ENCODE measurements at regions not wholly inside any gene's neighbourhood (a gene's known extent, or its start where the extent isn't known, plus 50 kb on each side); places are given as distances from the start of the nearest gene placed in this dataset.

- Mint-ChIP-seq H3K36me3 (ENCODE audit: insufficient read depth, unreplicated experiment) (no peaks in the 10 kb centered on the region), H3K9me3 (ENCODE audit: low read depth, unreplicated experiment) (peaks cover 3% of the 10 kb centered on the region), H3K4me3 (ENCODE audit: low read depth, unreplicated experiment) (no peak overlapping the region), H3K27me3 (ENCODE audit: unreplicated experiment) (no peaks in the 10 kb centered on the region), H3K4me1 (ENCODE audit: low read depth, unreplicated experiment) (no peaks in the 10 kb centered on the region), H3K27ac (ENCODE audit: unreplicated experiment) (no peak overlapping the region)
- DNase-seq: no peak
- no TSS peak for BruUV-seq (replicated peaks)
- CTCF ChIA-PET: no interaction called here
- intact Hi-C loops (cut with micrococcal nuclease; ENCODE audit: unreplicated experiment): no loop called here
- no peak for TF ChIP-seq CTCF (IDR thresholded peaks at IDR 0.05; ENCODE audit: unreplicated experiment)
Measured at GRCh38 chr20:51979226-51979625, 176.9 kb upstream of the SALL4 start.

GRCh38 chr20:51978070-51978501 is 175.8 kb upstream of the SALL4 start:
- no peak for DNase-seq
- Mint-ChIP-seq H3K36me3 (ENCODE audit: insufficient read depth, unreplicated experiment) (no peaks in the 10 kb centered on the region), H3K27me3 (ENCODE audit: unreplicated experiment) (no peaks in the 10 kb centered on the region), H3K27ac (ENCODE audit: unreplicated experiment) (no peak overlapping the region), H3K4me3 (ENCODE audit: low read depth, unreplicated experiment) (no peak overlapping the region), H3K4me1 (ENCODE audit: low read depth, unreplicated experiment) (no peaks in the 10 kb centered on the region), H3K9me3 (ENCODE audit: low read depth, unreplicated experiment) (peaks cover 3% of the 10 kb centered on the region)
- TF ChIP-seq CTCF (IDR thresholded peaks at IDR 0.05; ENCODE audit: unreplicated experiment): no peak
- CTCF ChIA-PET: interaction anchor here (0.6 kb wide), 1 partner anchor 277 kb away, joined by 3 read pairs; no protein-coding TSS in a partner anchor
- BruUV-seq (replicated peaks): no TSS peak
- intact Hi-C loops (cut with micrococcal nuclease; ENCODE audit: unreplicated experiment): no loop called here

- Mint-ChIP-seq H3K27me3 (ENCODE audit: unreplicated experiment) (no peaks in the 10 kb centered on the region), H3K4me3 (ENCODE audit: low read depth, unreplicated experiment) (no peak overlapping the region), H3K27ac (ENCODE audit: unreplicated experiment) (no peak overlapping the region), H3K9me3 (ENCODE audit: low read depth, unreplicated experiment) (no peaks in the 10 kb centered on the region), H3K36me3 (ENCODE audit: insufficient read depth, unreplicated experiment) (no peaks in the 10 kb centered on the region), H3K4me1 (ENCODE audit: low read depth, unreplicated experiment) (peaks cover 12% of the 10 kb centered on the region)
- no peak for TF ChIP-seq CTCF (IDR thresholded peaks at IDR 0.05; ENCODE audit: unreplicated experiment)
- no peak for DNase-seq
- intact Hi-C loops (cut with micrococcal nuclease; ENCODE audit: unreplicated experiment): no loop called here
- no TSS peak for BruUV-seq (replicated peaks)
- CTCF ChIA-PET: no interaction called here
Measured at GRCh38 chr20:51972056-51972455, 169.7 kb upstream of the SALL4 start.

- H3K4me1 Mint-ChIP-seq (ENCODE audit: low read depth, unreplicated experiment): peaks cover 12% of the 10 kb centered on the region
- H3K27ac Mint-ChIP-seq (ENCODE audit: unreplicated experiment): no peak overlapping the region
- no peaks in the 10 kb centered on the region for H3K9me3 Mint-ChIP-seq (ENCODE audit: low read depth, unreplicated experiment)
- intact Hi-C loops (cut with micrococcal nuclease; ENCODE audit: unreplicated experiment): no loop called here
- no TSS peak for BruUV-seq (replicated peaks)
- DNase-seq: no peak
- no peak for TF ChIP-seq CTCF (IDR thresholded peaks at IDR 0.05; ENCODE audit: unreplicated experiment)
- no peaks in the 10 kb centered on the region for H3K27me3 Mint-ChIP-seq (ENCODE audit: unreplicated experiment)
- CTCF ChIA-PET: no interaction called here
- H3K4me3 Mint-ChIP-seq (ENCODE audit: low read depth, unreplicated experiment): no peak overlapping the region
- H3K36me3 Mint-ChIP-seq (ENCODE audit: insufficient read depth, unreplicated experiment): no peaks in the 10 kb centered on the region
Measured at GRCh38 chr20:51970858-51971257, 168.5 kb upstream of the SALL4 start.
